ENCODE measurements at regions not wholly inside any gene's neighbourhood (a gene's known extent, or its start where the extent isn't known, plus 50 kb on each side); places are given as distances from the start of the nearest gene placed in this dataset.

DNA sequence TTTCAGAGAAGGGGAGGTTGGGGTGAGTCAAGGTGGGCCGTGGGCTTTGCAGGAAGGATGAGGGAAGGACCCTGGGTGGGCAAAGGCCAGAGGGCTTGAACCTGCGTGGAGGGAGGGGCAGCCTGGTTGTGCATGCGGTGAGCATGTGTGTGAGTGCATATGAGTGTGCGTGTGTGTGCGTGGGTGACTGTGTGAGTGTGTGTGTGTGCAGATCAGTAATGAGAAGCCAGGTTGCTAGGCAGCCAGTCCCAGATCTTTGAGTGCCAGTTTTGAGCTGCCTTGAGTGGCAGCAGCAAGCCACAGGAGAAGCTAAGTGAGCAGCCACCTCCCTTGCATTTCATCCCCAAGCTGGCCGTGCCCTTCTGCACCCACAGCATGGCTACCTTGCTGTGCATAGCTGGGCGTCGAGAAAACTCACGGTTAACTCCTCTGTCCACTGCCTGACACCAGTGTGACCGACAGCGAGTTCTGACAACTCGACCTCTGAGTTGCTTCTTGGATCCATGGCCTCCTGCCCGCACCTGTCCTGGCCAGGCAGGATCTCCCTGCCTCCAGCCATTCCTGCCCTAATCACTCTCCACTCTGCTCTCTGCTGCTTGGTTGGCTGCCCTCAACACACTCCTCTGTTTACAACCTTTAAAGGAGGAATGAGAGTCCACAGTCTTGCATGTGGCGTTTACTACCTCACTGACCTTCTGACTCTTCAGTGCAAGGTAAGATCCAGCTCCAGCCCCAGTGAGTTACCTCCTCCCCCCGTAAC is 775.4 kb downstream of the TYW1 start:
- no peak for DNase-seq

DNA sequence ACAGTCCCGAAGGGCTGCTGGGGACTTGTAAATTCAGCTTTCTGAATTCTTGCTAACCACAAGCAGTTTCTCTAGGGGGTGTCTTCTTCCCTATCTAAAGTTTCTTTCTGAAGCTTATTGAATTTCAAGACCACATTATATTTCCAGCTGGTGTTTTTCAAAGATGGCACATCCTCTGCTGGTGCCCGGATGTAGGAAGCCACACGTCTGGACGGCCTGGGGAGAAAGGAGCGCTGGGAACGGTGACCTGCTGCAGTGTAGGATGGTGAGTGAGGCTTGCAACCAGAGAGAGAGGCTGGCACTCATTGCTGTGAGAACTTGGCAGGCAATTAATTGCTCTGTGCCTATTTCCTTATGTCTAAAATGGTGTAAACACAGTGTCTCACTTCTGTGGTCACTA is 776.4 kb downstream of the TYW1 start:
- DNase-seq, result no peak

DNA sequence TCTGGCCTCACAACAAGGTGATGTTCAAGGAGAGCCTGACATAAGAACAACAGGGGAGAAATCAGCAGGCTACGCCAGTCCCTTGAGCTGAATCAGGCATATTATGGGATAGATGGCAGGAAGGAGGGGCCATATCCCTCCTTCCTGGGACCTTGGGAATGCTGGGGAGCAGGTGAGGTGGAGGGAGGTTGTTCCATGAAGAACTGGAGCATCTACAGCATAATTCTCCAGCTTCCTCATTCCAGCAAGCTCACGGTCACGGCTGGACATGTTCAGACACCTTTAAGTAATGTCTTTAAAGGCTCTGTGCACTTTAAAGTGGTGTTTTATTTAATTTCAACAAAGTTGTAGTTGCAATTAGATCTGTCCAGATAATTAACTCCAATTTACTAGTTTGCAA is 780.5 kb downstream of the TYW1 start:
- no peak for DNase-seq

DNA sequence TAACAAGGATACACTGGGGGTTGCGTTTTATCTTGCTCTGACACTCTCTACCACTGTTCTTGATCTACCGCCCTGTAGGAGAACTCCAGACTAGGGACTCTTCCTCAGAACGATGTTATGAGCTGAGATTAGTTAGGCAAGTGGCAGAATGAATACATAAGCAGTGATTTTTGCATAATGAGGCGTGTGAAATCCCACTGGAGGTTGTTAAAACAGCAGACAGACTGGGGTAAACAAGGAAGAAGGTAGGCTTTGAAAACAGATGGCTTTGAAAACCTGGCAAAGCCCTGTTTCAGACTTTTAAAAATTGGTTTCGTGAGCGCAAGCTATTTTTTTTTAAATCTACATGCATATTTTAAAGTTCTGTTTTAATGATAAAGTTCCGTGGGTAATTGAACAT is 785.2 kb downstream of the TYW1 start:
- DNase-seq, result no peak

DNA sequence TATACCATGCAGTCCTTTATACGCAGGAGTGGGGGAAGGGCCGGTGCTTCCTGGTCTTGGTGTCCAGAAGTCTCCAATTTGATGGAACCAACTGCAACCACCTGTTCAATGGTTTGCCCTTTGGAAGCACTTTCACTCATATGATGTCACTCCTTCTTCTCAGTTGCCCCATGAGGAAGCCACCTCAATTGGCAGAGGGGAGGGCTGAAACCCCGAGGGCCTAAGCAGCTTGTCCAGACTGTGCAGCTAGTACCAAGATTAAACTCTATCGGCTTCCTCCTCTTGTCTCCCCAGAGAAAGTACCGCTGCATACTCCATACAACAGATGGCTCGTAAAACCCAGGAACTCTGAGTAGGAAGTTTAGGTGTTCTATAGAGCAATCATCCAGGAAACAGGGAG is 789.4 kb downstream of the TYW1 start:
- DNase-seq, result no peak

DNA sequence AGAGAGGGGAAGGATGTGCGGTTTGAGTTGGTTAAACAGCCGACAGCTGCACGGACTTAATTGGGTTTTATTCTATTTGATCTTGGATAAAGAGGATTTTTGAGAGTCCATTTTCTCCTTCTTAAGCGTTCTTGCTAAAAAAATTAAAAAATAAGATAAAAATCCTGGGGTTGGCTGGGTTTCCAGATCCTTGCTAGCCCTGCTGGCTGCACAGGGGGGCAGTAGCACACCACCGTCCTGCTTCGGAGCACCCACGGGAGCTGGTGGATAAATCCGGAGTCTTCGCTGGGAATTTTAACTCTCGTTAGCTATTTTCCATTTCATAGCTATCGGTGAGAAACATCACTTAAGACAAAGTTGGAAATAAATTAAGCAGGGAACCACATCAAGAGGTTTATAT is 792.0 kb downstream of the TYW1 start:
- DNase-seq, result no peak

DNA sequence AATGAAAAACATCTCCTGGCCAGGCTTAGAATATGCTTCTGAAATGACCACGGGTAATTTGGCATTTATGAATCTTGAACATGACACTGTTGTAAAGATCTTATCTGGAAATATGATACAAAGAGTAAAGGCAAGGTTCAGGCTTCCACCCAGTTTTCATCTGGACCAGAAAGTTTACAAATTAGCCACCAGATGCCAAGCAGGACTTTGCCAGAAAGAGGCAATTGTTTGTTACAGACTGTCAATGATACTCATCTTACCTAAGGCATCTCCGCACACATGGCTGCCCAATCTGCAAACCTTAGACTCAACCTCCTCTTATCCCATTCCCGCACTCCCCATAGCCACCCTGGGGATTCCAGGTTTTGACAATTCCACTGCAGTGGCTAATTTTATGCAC is 795.3 kb downstream of the TYW1 start:
- DNase-seq, result no peak

DNA sequence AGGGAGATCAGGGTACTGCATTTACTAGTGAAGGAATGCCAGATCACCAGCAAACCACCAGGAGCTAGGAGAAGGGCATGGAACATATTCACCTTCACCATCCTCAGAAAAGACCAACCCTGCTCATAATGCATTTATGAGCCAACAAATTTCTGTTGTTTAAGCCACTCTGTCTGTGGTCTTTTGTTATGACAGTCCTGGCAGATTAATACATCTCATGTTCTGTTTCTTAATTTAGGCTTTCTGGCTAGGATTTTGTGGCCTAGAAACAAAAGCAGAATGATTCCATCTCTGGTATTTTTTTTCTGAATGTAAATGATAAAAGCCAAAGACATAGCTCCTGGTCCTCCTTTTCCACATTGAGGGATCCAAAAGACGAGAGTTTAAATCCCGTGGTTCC is 797.9 kb downstream of the TYW1 start:
- DNase-seq, result no peak

DNA sequence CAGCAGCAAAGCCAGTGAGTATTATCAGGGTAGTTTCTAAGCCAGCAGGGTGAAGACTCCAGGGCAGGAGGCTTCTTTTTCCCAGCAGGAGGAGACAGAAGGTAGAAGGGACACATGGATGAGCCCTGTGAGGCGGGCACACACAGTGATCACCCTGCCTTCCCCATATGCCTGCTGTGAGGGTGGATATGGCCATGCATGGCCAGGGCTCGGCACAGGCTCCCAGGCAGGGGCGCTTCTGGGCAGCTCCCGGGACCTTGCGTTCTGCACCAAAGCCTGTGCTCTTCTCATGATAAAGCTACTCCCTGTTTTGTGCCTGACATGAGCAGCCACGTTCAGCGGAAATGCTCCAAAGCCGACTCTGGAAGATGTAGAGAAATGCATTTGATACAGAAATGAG is 807.2 kb downstream of the TYW1 start:
- DNase-seq, result no peak

DNA sequence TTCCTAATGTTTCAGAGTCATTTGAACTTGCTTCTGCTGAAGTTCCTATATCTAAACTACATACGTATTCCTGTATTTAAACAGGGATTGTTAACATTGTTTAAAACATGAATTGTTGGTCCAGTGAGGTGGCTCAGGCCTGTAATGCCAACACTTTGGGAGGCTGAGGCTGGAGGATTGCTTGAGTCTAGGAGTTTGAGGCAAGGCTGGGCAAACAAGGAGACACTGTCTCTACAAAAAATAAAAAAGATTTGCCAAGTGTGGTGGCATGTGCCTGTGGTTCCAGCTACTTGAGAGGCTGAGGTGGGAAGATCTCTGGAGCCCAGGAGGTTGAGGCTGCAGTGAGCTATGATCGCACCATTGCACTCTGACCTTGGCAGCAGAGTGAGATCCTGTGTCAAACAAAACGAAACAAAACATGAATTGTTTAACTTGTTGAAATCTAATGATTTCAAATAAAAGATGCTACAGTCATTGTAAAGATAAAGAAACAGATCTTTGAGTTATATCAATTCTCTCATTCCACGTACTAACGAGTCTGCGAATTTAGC is 809.4 kb downstream of the TYW1 start:
- no peak for DNase-seq

DNA sequence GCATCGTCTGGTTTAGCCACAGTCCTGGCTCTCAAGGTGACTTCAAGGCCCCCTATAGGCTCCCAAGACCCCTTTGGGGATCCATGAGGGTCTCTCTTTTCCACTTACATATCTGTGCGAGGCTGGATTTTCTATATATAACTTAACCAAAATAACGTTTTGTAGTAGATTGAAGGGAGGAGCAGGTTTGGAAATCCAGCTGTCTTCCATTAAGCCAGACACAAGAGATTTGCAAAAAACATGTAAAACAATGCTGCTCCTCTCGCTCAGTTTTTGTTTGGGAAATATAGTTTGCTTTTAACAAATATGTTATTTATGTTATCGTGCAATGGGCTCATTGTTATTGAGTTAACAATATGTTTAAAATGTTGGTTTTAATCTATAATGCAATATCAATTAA is 811.2 kb downstream of the TYW1 start:
- DNase-seq, result no peak

DNA sequence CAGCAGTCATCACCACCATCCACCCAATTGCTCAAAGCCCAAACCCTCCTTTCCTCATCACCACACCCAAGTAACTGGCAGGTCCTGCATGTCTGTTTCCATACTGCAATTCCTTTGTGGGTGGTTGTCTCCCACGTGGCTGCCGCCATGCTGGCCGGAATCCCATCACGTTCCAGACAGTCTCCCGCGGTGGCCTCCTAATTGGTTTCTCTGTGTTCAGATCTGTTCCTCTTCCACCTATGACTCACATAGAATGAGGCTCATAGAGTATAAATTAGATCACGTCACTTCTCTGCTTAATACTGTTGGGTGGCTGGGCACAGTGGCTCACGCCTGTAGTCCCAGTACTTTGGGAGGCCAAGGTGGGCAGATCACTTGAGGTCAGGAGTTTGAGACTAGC is 813.0 kb downstream of the TYW1 start:
- no peak for DNase-seq

DNA sequence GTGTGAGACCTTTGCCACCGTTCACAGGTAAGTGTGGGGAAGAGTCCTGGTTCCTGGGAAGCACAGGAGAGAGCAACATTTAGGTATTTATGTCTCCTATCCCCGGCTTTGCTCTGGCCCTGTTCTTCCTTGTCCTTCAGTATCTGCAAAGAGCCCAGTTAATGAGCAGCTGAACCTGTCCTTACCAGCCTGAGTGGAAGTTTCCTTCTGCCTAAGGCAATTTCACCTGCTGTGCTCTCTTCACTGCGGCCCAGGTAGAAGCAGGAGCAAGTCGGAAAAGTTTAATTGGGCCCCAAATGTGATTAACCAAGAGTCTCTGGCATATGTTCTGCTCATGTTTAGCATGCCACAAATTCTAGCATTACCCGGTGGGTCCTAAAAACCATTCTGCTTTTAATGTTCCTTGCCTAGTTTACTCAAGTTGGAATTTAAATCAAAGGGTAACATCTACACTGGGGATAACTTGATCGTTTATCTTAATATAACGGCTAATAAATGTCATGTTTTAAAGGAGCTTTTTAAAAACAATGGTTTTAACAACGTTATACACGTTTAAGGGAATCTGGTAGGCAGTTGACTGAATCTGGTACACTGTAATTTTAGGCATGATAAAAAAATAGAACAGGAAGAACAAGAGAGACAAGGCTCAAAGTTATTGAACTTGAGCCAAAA is 817.1 kb downstream of the TYW1 start:
- no peak for DNase-seq

DNA sequence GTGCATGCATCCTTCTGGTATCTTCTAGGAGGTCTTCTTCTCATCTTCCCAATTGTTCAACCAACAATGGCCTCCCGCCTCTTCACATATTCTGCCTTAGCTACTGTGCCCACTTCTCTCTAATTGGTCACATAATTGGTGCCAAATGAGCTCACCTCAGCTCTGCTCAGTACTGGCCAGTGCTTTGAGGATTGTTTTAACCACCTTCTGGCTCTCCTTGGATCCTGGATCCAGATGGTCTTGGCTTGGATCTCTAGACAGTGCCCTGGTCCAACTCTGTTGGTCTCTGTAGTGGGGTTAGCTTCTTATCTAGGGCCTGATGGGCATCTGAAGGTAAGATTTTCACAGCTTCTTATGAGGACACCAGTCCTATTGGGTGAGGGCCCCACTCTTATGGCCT is 820.8 kb downstream of the TYW1 start:
- no peak for DNase-seq

DNA sequence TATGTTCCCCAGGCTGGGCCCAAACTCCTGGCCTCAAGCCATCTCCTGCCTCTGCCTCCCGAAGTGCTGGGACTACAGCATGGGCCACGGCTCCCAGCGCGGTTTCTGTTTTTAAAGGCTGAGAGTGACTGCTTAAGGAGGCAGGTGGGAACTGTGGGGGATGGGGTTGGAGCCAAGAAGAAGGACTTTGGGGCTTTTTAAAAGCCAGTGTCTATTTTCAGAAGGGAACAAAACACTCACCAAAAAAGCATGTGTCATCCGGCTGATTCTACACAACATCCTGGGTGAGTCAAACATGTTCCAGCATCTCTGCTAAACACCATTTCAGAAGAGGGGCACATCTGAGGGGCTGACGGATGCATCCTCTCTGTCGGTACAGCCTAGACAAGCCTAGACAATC is 824.5 kb downstream of the TYW1 start:
- no peak for DNase-seq

DNA sequence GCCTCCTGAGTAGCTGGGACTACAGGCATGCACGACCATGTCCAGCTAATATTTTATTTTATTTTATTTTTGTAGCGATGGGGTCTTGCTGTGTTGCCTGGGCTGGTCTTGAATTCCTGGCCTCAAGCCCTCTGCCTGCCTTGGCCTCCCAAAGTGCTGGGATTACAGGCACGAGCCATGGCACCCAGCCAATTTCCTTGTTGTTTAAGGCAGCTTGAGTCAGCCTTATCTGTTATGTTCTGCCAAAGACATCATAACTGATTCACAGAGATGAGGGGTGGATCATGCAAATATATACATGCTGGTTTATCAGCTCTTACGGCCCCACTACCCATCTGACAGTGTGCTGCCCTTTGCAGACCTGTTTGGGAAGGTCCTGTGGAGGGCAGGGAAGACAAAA is 826.7 kb downstream of the TYW1 start:
- no peak for DNase-seq

DNA sequence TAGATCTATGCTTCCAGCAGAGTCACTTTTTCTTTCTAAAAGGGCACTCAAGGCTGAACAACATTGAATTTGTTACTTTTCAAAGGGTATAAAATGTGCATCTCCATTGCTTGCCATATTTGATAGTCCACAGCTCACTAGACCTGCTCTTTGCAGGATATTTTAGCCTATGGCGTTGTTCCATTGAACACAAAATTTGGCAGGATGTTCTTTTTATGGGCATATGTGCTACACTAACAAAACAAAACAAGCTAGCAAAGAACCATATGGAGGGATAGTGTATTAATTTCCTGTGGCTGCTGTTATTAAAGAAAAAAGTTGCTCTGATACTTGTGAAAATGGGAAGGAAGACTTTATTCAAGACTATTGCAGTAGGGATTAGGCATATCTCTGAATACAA is 828.7 kb downstream of the TYW1 start:
- no peak for DNase-seq

DNA sequence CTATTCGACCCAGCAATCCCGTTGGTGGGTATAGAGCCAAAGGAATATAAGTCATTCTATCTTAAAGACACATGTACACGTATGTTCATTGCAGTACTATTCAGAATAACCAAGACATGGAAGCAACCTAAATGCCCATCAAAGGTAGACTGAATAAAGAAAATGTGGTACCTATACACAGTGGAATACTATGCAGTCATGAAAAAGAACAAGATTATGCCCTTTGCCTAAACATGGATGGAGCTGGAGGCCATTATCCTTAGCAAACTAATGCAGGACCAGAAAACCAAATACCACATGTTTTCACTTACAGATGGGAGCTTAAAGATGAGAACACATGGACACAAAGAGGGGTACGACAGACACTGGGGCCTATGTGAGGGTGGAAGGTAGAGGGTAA is 845.3 kb downstream of the TYW1 start:
- no peak for DNase-seq

DNA sequence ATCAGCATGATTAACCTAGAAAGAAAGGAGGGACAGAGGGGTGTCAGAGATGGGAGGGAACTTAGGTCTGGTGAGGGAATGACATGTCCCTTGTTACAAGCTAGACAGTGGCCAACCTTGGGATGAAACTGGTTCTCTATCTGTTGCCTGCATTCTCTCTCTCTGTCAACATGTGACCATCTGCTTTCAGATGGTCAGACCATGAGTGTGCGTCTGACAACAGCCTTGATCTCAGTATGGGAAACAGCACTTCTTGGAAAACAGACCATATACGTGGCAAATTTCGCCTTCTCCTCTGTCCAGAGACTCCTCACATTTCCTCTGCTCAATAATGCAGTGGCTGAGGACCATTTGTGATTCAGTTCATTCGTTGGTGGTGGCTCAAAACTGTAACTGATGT is 845.9 kb downstream of the TYW1 start:
- no peak for DNase-seq

DNA sequence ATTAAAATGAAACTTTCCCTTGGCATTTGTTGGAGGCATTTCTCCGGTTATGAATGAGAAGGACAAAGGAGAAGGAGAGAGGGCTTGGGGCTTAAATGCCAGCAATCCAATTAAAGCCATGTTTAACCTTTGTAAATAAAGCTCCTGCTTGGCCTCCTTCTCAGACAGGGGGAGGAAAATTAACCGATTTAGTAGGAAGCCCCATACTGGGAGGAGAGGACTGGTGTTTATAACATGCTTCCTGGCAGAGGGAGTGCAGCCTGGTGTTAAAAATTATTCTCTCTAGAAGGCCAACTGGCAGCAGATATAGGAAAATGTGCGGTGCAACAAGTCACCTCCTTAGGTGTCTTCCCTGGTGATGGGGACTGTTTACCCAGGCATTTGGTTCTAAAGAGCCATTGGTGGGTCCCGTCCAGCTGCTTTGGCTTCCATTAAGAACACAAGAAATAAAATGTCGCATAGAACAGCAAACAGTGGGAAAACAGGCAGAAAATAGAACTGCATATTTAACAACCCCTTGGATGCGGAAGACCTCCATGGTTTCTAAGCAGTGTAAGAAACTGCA is 846.5 kb downstream of the TYW1 start:
- DNase-seq, result no peak

DNA sequence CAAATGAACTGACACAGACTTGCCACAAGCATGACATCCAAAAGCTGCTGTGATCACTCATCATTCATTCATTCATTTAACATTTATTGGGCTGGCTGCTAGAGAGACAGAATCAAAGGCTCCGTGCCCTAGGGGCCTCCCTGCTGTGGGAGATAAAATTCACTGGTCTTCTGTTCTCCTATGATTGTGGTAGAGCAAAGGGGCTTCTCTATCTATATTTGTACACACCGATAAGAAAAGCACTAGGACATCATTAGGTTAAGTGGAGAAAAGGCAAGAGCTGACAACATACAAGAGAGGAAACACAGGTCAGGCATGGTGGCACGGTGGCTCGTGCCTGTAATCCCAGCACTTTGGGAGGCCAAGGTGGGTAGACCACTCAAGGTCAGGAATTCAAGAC is 847.0 kb downstream of the TYW1 start:
- DNase-seq, result no peak

DNA sequence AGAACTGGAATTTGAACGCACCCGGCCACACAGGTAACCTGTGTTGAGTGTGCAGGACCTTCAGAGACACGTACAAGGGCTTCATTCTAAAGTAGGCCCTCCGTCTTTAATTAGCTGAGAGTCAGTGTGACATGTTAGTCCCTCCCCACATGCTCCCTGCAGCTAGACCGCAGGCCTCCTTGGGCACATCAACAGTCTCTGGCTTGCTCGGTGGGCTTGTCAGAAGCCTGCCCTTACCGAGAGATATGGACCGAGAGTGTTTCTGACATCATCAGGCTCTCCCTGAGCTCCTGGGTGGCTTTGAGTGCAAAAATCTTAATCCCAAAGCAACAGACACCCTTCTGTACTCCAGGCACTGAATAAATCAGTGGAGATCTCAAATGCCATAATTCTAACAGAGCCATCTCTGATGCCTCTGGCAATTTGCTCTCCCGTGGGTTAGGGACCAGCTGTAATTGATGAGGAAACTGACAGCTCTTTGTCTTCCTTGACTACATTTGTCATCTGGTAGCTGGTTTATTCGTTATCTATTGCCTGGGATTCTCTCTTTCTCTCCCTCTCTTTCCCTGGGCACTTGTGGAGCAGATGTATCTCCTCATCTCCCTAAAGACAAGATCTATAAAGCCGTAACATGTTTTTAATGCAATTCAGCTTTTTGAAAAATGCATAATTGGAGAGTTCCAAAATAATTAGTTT is 850.6 kb downstream of the TYW1 start:
- no peak for DNase-seq
